GM21447 (cell line): ENCODE measurements at regions not wholly inside any gene's neighbourhood (a gene's known extent, or its start where the extent isn't known, plus 50 kb on each side); places are given as distances from the start of the nearest gene placed in this dataset.

Experiments used
- ATAC-seq: cut with Tn5 transposase; IDR thresholded peaks from one replicate; pipeline ENCODE4 v1.9.1; 2021; ENCODE audit not compliant: unreplicated experiment

DNA sequence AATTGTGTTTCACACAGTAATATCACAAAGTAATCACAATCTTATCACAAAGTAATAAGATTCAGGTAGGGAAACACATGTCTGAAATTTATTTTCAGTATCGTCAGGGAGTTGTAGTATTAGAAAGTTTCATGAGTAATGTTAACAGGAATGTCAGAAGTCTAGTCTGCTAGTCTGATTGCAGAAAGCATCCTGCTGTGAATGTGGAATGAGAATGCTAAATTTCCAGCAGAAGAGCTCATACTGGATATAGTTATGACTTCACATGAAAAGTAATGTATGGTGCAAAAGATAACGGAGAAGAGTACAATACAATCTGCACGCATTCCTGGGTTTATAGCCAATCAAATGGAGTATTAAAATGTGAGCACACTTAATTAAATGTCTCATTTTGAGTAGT lies 494.7 kb upstream of the SETBP1 start:
- no peak for ATAC-seq

DNA sequence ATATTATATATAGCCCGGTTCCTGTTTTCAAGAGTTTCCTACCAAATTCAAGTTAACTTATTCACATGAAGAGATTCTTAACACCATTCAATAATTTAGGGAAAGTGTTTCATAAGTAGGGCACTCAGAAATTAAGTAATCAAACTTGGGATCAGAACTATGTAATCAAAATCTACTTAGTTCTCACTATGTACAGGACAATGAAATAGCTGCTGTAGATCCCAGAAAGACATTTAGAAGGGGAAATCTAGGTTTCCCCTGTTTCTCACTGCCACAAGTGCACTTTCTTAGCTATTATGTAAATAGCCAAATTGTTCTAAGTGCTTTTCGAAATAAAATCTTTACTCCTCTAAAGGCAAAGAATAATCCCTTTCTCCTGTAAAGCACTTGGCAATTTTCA lies 493.6 kb upstream of the SETBP1 start:
- ATAC-seq = no peak

DNA sequence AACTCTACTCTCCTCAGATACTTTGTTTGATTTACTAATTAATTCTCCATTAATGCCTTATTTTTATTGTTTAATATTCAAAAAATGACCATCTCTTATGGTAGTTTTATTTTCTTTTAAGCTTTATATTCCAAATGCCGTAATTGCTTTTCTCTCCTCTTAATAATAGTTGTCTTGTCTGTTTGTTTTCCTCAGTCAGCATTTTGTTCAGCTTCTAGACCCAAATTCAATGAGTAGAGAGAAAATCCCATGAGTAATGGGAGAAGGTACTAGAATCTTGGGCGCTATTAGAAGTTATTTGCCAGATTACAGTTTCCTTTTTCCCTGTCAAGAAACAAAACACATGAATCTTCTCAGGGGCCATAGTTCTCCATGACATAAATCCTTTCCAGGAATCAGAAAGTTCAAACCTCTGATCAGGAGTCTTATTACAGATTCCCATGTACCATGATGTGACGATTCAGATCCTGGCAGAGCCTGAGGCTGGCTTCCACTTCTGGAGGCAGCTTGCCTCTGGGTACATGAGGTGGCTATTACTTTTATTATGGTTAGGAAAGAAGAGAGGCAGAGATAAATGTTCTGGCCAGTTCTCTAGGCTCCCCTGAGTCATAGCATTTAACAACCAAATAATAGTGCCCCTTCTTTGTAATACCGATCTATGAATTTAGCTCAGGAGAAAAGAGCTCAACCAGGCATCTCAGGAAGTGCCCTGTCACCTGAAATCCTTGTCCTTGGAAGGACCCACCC lies 485.1 kb upstream of the SETBP1 start:
- no peak for ATAC-seq

DNA sequence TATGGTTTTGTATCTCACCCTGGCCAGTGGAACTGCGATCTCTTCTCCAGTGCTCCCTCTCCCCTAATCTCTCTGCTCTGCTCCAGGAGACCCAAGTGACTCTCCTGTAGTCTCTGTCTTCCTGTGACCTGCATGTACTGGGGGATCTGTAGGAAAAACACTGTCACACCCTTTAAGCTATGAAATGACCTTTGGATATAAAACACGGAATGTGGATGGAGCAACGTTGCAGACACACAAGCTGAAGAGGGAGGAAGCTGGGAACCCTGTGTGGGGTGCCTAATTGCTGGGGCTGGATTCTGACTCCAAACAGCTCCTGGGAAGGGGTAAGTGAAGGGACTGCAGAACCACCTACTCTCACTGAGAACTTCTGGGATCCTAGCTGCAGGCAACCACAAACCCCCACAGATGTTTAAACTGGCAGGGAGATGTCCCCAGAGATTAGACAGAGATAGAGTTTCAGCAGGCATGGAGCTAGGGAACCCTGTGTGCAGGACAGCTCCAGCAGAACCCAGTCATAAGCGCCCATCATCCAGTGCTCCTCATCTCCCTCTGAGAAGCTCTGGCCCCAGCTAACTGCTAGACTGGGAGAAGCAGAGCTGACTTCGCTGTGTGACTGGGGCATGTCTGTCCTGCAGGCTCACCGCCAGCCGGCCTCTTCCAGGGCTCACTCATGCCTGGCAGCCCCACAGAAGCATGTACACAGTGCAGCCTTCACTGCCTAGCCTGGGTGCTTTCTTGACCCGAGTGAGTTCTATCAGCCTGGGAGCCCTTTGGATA lies 482.7 kb upstream of the SETBP1 start:
- no peak for ATAC-seq

DNA sequence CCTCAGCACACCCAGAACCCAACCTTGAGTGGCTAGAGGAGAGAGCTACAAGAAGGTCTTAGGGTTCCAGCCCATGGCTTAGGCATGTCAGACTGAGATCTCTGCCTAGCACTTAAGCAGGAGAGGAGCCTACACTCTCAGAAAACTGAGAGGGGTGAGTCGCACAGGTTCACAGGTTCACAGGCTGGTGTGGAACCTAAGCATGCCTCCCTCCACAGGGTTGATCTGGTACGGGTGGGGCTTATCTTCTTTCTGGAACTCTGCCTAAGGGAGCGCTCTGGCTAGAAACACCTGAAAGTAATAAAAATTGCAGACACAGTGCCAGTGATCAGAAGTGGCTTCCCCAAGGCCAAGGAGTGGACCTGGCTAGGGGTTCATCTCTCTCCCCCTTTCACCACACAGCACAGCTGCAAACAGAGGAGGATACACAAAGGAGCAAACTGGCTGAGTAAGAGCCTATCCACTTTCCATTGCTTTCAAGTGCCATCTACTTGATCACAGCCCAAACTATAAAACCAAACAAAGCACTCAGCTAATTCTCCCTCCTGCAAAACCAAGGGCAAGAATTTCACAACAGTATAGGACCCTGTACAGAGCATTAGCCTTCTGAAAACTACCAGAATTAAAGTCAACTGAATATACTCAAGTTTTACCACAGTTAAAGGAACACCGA lies 481.9 kb upstream of the SETBP1 start:
- no peak for ATAC-seq

DNA sequence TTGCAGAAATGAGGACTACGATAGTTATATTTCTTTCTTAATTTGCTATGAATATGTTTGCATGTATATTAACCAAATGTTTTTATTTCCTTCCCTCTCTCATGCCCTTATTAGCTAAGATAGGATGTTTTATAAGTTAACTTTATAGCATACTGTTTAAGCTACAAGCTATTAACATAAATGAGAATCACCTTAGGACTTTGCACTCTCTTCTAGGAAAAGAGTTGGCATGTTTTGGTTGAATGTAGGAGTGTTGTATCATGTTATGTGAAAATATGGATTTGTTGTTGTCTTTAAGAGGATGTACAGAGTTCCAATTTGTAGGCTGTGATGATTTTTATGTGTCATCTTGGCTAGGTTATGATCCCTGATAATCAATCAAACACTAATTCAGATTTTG lies 467.4 kb upstream of the SETBP1 start:
- ATAC-seq = no peak

DNA sequence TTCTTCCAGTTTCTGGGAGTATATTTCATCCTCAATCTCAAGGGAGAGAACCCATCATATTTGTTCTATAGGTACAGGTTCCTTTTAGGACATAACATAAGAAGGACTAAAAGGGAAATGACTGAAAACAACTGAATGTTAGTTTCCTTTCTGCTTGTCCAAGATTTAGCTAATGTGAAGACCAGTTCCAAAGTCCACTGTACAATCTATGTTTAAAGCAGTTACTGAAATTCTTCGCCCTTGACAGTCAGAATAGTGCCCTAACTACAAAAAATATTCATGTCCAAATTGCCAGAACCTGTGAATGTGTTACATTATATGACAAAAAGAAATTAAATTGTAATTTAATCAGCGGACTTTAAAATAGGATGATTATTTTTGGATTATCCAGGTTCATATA lies 466.3 kb upstream of the SETBP1 start:
- no peak for ATAC-seq

DNA sequence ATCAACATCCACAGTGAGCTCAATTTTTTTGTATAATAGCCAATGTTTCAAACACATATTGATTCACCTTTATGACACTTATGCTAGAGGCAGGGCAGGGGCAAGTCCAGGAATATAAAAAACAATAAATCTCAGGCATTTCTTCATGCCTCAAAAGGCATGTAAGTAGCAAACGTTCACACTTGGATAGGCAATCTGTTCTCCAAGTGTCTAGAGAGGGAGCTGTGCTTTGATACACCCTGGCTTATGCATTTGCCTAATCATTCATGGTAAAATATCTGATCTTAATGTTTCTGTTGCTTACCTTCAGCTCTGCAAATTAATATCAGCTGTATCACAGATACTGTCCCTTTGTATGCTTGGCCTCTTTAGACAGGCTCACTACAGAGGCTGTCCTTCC lies 464.5 kb upstream of the SETBP1 start:
- no peak for ATAC-seq

DNA sequence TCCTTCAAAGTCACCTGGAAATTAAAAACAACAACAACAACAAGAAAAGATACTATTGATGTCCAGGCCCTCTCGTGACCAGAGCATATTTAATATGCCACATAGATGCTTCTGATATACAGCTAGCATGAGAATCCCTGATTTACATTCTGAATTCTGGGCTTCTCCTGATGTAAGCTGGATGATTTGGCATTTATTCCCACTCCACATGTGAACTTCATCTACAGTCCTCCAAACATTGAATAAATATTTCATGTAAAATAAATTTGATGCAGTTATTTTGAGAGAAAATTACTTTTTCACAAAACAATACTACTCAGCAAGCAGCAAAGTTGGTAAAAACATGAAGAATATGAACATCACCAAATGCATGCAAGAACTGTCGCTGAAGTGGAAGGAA lies 453.2 kb upstream of the SETBP1 start:
- ATAC-seq = no peak

DNA sequence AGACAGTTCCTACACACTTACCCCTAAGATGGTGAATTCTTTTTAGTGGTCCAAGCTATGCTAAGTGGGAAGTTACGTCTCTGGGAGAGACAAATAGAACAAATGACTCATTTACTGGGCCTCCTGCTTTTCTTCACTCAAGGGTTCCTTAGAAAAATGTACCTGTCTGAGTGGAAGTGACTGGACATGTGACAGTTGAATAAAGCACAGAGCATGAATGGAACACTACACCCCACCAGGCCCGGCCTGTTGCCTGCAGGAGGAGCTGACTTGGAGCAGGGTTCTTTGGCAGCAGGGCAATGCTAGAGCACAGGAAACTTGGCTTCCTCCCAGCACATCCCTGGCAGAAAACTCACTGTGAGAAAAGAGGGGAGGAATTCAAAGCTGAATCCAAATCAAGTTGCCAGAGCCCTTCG lies 451.0 kb upstream of the SETBP1 start:
- no peak for ATAC-seq

DNA sequence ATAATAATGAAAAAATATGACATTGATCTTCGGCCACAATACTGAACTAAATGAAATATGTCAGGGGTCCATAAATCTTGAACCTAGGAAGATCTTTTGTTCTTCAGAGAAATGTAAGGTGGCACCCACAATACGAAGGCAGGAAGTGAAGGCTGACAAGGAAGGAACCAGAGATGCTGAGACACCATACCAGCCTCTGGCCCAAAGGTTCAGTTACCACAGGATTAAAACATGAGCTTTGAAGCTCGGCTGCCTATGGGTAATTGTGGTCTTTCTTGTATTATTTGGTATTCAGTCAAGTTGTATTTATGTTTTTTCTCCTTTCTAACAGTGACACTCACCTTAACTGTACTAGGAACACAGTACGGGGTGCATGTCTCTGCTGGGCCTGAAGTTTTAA lies 448.8 kb upstream of the SETBP1 start:
- ATAC-seq = no peak

DNA sequence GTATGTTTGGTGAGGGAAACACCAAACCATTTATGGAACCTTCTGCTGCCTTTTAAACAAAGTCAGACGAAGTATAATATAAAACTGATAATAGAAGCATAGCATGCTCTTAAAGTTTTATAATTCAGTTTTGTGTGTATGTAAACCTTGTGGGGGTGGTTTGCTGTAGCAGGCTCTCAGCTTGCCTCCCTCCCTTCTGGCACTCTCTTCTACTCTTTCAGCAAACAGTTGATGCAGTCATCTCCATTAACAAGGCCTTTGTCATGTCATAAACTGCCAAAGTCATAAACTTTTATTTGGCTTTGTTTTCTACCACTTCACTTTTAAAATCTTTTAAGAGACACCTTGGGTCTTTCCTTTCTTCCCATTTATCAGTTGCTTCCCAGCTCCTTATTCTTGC lies 448.2 kb upstream of the SETBP1 start:
- no peak for ATAC-seq

DNA sequence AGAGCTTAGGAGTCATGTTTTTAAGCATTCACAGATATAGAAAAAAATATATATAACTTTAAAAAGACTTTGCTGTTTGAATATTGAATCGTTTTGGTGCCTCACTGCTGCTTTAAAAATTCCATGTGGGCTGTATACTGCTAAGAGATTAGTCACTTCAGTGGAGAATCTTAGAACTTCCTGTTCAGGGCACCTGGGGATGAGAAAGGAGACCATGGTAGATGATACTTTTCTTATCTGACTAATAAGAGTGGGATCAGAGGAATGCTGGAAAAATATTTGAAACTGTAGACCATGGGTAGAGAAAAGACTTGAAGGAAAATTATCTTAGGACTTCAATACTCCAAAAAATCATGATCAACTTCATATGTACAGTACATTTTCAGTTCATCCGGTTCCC lies 442.2 kb upstream of the SETBP1 start:
- ATAC-seq = no peak

DNA sequence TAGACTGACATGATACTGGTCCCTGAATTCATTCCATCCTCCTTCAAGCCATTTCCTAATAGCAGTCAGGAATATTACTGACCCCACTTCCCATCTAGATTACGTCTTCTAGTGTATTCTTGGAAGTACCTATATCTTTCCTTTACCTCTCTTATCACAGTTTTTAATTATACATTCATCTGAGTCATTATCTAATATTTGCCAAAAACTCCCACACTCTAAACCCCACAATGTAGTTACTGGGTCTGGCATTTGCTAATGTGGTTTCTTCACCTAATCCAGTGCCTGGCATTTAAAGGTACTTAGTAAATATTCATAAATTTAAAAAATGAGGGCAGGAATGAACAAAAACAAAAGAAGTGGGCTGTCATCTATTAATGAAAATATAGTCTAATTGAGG lies 441.8 kb upstream of the SETBP1 start:
- ATAC-seq = no peak

DNA sequence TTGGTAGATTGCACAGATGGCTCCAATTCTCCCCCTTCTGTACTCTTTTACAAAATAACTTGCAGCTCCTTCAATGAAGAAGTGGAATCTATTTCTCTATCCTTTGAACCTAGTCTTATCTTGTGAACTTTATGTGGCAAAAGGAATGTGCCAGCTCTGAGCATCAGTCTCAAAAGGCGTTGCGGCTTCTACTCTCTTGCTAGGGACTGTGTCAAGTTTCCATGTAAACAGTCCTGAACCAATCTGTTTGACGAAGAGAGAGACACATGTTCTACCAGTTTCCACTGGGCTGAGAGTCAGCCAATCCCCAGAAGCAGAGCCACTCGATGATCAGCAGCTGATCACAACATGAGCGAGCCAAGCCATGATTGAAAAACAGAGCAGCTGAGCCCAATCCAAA lies 439.7 kb upstream of the SETBP1 start:
- no peak for ATAC-seq

DNA sequence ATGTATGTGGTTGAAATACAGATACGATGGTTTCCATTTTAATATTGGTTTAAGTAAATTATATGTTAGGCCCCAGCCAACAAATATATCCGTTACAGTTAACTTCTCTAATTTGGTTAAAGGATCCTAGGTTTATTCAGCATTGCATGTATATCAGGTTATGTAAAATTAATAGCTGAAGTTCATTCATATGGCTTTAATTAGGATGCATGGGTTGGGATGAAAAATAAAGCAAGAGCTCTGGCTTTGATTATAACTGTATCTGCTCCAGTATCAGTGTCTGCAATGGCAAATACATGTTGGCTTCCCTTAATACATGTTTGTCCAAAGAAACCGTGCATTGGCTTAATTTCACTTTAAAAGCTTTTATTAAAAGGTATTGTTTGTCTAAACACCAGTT lies 435.7 kb upstream of the SETBP1 start:
- no peak for ATAC-seq

DNA sequence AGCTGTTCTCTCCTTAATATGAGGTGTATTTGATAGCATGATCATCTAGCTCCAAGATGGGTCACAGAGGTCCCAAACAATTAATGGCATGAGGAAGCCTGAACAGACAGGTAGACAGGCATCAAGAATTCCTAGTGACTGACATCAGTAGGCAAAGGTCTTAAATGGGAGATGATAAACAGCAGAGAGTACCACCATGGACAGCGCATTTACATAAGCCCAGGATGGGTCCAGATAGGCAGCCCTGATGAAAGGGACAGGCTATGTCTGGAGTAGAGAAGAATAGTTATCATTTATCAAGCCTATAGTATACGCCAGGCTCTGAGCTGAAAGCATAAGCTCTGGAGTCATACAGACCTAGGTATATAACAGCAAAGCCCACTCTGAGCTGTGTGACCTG lies 434.7 kb upstream of the SETBP1 start:
- ATAC-seq = no peak

DNA sequence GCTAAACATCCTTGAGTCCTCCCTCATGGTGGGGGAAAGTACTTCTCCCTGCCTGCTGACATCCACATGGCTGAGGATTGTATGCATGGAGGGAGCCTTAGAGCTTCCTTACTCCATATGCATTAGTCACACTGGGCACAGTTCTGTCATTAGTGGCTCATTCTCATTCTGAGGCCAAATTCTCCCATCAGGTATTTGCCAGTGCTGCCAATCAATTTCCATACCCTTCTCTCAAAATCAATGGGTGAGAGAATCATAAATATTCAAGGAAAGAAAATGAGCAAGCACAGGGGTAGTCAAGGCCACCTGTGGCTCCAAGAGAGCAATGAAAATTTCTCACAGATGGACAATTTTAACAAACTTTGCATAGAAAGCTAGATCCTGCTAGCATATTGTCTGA lies 422.6 kb upstream of the SETBP1 start:
- no peak for ATAC-seq

DNA sequence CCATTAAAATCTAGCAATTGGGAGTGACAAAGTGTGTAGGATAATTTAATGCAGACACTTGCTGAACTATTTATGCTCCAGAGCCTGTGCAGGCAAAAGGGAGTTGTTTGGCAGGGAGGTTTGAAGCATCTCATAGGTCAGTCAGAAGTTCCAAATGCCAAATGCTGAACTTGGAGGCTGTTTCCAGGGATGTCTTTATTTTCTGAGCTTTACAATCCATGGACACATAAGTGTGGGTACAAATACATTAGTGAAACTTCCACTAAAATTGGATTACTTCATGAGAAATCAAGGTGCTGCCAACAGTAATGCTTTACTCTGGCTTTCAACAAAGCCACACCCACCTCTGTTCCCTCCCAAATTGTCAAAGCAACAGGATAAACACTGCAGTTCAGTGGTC lies 422.1 kb upstream of the SETBP1 start:
- ATAC-seq = no peak

DNA sequence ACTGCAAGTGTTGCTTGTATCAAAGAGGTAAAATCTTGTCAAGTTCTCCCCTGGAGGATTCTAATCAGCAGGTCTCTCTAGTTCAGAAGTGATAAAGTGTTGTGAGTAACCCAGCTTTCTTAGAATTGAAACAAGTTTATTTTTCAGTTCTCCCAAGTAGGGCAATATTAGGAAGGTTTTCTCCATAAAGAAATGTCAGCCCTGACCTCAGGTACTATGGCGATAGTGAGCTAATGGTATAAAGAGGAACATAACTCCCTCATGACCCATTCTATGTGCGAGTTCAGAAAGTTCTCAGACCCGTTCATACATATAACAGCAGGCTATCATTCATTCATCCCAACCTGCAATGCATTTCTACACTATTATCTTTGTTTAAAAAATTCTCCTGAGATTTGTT lies 421.1 kb upstream of the SETBP1 start:
- ATAC-seq = no peak

DNA sequence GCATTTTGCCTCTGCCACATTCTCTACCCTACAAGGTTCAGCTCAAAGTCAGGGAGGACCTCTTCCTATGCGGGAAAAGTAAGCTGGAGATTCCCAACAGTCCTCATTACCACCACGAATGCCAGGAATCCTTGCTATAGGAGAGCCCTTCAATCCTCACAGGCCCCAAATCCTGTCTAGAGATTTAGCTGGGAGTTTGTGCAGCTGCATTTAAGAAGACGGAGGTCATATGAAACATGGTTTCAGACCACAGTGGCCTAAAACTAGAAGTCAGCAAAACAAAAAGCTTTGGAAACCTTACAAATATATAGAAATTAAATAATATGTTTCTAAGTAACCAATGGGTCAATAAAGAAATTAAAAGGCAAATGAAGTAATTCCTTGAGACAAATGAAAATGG lies 415.3 kb upstream of the SETBP1 start:
- ATAC-seq = no peak

DNA sequence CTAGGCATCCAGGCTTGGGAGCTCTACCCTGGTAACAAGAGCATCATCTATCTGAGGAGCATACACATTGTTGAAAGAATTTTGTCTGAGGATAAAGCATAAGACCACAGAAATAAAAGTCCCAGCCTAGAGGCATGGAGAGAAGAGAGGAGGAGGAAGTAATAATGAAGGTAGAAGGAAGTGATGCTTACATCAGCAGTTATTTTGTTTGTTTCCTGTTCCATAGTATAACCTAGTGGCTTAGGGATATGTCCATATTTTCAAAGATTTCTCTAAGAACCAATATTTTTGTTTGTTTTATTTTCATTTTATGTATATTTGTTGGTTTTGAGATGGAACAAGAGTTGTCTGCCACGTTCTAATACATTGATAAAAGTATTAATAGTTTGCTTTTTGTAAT lies 407.4 kb upstream of the SETBP1 start:
- ATAC-seq = no peak
